NT2/D1 (cell line): ENCODE measurements at regions not wholly inside any gene's neighbourhood (a gene's known extent, or its start where the extent isn't known, plus 50 kb on each side); places are given as distances from the start of the nearest gene placed in this dataset.
"Not testable (repeated sequence)": the region's sequence is repeated elsewhere in the genome, so short reads cannot be mapped to it uniquely, and the experiment has no call there.

ENCODE experiments used
- DNase-seq: peaks from one replicate; pipeline ENCODE4 v3.0.0-alpha.2; 2011; ENCODE audit warnings: low read depth, low spot score
- H3K27me3 ChIP-seq: 2 replicates; pipeline ENCODE4 v1.6.0; 2011; ENCODE audit warnings: mild to moderate bottlenecking; ENCODE audit not compliant: insufficient read length, insufficient read depth
- H3K36me3 ChIP-seq: 2 replicates; pipeline ENCODE4 v1.6.1; 2011; ENCODE audit warnings: mild to moderate bottlenecking, low read length, mixed read lengths; ENCODE audit not compliant: insufficient read depth, insufficient read length
- H3K4me1 ChIP-seq: 2 replicates; pipeline ENCODE4 v1.5.1; 2011; ENCODE audit not compliant: insufficient read depth, insufficient read length
- H3K4me3 ChIP-seq: 2 replicates; pipeline ENCODE4 v1.5.1; 2011; ENCODE audit warnings: low read depth; ENCODE audit not compliant: insufficient read length
- H3K9ac ChIP-seq: 2 replicates; pipeline ENCODE4 v1.6.0; 2011; ENCODE audit warnings: low read depth; ENCODE audit not compliant: insufficient read length
- H3K9me3 ChIP-seq: 2 replicates; pipeline ENCODE4 v1.5.1; 2011; ENCODE audit warnings: mild to moderate bottlenecking, low read length; ENCODE audit not compliant: insufficient read depth
- SUZ12 ChIP-seq: IDR thresholded peaks from 2 replicates; pipeline ENCODE4 v1.6.1; 2011; ENCODE audit not compliant: insufficient read length, insufficient read depth; ENCODE audit errors: extremely low read depth
- YY1 ChIP-seq: IDR thresholded peaks from 2 replicates; pipeline ENCODE4 v1.6.1; 2011; ENCODE audit not compliant: insufficient read length, insufficient read depth
- ZNF274 ChIP-seq: IDR thresholded peaks from 2 replicates; pipeline ENCODE4 v1.6.1; 2011; ENCODE audit warnings: mild to moderate bottlenecking, low read depth, low read length

- Histone ChIP-seq H3K9me3 (0 out of 2 replicates have a peak, but pooled peaks cover 4% of the 10 kb centered on the region), H3K4me1 (peaks cover 6% of the 10 kb centered on the region), H3K9ac (no peak overlapping the region), H3K27me3 (no peaks in the 10 kb centered on the region), H3K4me3 (no peak overlapping the region), H3K36me3 (no peaks in the 10 kb centered on the region)
- no peak for TF ChIP-seq SUZ12
- TF ChIP-seq YY1 = no peak
- TF ChIP-seq ZNF274 = no peak
- no peak for DNase-seq
Observed at GRCh38 chr3:107468782-107469181, 54.0 kb upstream of the BBX start.

- H3K9me3 ChIP-seq, H3K27me3 ChIP-seq, H3K4me3 ChIP-seq, H3K9ac ChIP-seq, H3K36me3 ChIP-seq, H3K4me1 ChIP-seq: not testable (repeated sequence)
- peak; percentile 9 for DNase-seq
Observed at GRCh38 chr3:107470496-107470895, 52.3 kb upstream of the BBX start.
